ENCODE measurements at regions not wholly inside any gene's neighbourhood (a gene's known extent, or its start where the extent isn't known, plus 50 kb on each side); places are given as distances from the start of the nearest gene placed in this dataset.
"Not testable (repeated sequence)": the region's sequence is repeated elsewhere in the genome, so short reads cannot be mapped to it uniquely, and the experiment has no call there.

DNA sequence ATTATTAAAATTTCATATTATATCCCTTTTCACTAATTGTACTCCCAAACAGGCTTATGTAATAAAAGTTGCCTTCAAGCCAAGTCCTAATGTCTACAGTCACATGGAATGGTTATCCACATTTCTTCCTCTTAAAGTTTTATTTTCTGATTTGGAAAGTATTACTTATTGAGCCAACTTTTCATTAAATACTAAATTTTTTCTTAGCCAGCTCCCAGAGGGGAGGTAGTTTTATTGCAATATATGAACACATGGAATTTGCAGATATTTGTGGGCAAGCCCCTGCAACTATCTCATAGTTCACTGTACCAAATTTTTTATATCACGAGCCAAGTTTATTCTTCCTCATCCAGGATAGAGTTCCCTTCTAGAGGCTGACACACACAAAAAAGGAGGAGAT, 332.8 kb upstream of the PTGER4 start:
- DNase-seq = no peak

DNA sequence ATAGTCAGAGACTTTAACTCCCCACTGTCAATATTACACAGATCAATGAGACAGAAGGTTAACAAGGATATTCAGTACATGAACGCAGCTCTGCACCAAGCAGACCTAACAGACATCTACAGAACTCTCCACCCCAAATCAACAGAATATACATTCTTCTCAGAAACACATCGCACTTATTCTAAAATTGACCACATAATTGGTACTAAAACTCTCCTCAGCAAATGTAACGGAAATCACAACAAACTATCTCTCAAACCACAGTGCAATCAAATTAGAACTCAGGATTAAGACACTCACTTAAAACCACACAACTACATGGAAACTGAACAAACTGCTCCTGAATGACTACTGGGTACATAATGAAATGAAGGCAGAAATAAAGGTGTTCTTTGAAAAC, 341.3 kb upstream of the PTGER4 start:
- DNase-seq = not testable (repeated sequence)

DNA sequence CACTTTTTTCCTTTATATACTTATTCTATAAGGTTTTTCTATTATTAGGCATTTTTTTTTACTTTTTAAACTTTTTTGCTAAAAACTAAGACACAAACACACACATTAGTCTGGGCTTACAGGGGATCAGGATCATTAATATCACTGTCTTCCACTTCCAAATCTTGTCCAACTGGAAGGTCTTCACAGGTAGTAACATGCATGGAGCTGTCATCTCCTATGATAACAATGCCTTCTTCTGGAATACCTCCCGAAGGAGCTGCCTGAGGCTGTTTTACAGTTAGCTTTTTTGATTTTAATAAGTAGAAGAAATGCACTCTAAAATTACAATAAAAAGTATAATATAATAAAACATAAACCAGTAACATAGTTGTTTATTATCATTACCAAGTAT, 345.5 kb upstream of the PTGER4 start:
- DNase-seq = no peak

DNA sequence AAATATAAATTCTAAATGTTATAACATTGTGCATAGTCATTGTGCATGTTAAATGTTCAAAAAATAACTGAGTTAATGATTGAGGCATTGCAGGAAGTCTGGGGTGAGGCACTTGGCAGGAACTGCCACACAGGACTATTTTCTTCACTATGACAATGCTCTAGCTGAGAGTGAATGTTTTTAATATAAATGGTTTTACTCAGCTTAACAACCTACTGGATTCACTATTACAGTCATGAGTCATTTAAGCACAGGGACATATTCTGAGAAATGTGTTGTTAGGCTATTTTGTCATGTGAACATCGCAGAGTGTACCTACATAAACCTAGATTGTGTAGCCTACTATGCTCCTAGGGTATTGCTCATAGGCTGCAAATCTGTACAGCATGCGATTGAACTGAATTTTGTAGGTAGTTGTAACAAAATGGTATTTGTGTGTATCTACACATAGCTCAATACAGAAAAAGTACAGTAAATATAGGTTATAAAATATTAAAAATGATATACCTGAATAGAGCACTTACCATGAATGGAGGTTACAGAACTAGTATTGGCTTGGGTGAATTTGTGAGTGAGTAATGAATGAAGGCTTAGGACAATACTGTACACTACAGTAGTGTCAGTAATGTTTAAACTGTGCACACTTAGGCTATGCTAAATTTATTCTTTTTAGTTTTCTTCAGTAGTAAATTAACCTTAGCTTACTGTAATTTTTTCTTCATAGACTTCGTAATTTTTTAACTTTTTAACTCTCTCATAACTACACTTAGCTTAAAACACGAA, 346.1 kb upstream of the PTGER4 start:
- no peak for DNase-seq

- no peak for DNase-seq
These were observed 346.7 kb upstream of the PTGER4 start for GRCh38 chr5:40332970-40333369.

GRCh38 chr5:40331616-40332015, 348.1 kb upstream of the PTGER4 start:
- DNase-seq = no peak

GRCh38 chr5:40321514-40321913, 358.2 kb upstream of the PTGER4 start:
- DNase-seq = no peak

- DNase-seq = no peak
These were observed 361.3 kb upstream of the PTGER4 start for GRCh38 chr5:40318395-40318794.

DNA sequence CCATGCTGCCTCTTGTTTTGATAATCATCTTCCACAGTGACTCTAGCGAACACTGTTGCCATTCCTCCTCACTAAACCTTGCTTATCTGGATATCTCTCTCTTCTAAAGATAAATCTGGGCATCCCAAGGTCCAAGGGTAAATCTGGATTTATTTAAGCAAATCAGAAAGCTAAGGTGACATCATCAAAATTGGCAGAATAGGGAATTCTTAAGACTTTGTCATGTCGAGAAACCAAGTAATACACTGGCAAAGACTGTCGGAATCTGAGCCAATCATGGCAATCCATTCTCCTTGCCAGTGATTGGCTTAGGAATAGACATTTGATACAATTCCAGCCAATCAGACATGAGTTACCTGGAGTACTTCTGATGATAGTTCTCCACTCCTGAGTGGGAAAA, 362.7 kb upstream of the PTGER4 start:
- DNase-seq = no peak

GRCh38 chr5:40315126-40315525, 364.6 kb upstream of the PTGER4 start:
- no peak for DNase-seq

GRCh38 chr5:40314275-40314674, 365.4 kb upstream of the PTGER4 start:
- no peak for DNase-seq

DNA sequence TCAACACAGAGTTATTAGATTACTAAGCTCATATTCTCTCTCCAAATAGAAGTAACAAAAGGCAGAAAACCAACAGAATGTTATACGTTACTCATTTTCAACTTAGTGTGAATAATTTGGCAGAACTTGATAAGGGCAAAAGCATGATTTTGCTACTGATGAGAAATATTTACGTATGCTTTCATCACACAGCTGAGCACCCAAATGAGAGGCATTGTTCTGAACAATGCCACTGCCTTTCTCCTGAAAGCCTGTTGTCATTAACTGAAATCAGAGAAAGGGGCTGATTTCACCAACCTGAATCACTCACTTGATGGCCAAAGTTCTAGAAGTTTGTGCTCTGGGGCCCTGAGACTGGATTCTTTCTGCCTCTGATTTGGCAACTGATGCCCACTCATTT, 367.5 kb upstream of the PTGER4 start:
- DNase-seq = no peak

DNA sequence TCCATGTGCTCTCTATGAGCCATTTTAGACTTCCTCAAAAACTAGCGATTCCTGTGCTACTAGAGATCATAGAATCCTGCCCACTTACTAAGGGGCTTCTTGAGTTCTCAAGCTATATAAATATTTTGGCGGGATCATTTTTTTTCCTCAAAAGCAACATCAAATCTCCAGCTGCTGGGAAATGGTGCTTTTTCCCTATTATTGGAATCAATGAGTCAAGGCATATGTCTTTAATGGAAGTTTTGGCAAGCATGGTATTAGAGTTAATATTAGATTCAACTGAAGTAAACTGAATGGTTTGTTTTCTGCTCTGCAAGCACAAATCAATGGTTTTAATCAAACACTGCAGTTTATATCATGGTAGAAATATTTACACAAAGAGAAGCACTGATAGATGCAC, 369.9 kb upstream of the PTGER4 start:
- no peak for DNase-seq

GRCh38 chr5:40308867-40309266, 370.8 kb upstream of the PTGER4 start:
- no peak for DNase-seq

GRCh38 chr5:40307920-40308319, 371.8 kb upstream of the PTGER4 start:
- no peak for DNase-seq

DNA sequence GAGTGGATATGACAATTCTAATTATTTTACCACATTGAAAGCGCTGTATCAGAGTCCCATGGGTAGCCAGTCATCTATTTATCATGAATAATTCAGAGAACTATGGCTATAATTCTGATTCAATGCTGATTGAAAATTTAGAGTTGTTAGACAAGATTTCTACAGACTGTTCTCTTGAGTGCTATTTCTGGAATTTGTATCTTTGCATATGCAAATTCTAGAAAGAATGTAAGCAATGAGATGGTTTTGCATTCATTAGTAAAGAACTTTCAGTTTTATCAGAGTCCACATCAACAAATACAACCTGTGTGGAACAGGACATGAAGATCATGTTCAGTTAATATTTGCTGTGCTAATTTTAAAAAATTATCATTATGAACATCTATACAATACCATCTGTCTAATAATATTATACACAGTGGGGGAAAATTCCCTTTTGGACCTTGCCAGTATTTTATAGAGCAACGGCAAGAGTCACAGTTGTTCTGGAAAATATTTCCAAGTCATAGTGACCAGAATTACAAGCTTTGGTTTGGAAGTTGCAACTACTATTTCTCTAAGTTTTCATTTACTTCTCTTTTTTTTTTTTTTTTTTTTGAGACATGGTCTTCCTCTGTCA, 372.7 kb upstream of the PTGER4 start:
- DNase-seq = no peak

DNA sequence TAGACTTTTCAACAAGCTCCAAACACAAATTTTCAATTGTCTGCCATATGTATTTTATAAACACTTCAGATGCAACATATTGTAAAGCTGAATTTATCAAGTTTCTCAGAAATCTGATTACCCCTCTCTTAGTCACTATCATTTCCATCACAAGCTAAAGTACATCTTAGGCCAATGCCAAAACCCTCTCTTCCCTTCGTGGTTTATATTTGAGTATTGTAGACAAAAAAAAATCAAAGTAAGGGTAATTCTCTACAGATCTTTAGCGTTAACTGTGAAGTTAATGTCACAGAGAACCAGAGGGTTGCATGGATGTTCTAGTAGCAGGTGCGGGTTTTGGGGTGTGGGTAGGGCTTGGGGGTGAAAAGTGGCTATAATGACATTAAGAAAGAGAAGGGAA, 387.7 kb upstream of the PTGER4 start:
- DNase-seq = no peak

DNA sequence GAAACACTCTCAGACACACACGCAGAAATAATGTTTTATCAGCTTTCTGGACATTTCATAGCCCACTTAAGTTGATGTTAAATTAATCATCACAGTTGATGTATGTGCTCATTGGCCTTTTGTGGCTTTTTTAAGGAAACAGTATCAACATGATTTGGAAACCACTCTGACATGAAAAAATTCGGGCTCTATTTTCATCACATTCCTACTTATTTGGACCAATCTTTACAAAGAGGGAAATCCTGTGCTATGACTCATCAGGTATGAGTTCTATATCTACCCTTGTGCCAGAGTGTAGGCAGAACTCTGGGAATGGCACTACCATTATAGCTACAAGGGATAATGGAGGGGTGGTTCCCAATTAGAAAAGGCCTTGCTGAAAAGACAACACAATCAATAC, 388.4 kb upstream of the PTGER4 start:
- DNase-seq = no peak

- no peak for DNase-seq
These were observed 390.8 kb upstream of the PTGER4 start for GRCh38 chr5:40288800-40289485.

DNA sequence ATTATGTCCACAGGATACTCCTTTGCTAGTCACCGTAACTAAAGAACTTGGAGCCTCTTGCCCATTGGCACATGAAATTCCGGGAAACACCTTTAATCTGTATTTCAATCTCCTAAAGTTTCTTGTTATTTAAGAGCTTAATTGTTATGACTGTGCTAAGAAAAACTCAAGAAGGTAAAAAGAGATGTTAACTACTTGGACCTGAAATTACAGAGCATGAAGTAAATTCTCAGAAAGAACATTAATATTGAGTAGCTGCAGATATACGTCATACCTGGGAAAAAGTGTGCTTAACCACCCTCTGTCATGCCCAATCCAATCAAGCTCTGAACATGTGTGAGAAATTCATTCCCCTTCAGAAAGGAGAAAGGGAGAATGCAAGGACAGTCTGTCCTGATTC, 394.9 kb upstream of the PTGER4 start:
- DNase-seq = no peak

GRCh38 chr5:40278881-40279280, 400.8 kb upstream of the PTGER4 start:
- no peak for DNase-seq

- DNase-seq = no peak
These were observed 402.4 kb upstream of the PTGER4 start for GRCh38 chr5:40277161-40277906.

DNA sequence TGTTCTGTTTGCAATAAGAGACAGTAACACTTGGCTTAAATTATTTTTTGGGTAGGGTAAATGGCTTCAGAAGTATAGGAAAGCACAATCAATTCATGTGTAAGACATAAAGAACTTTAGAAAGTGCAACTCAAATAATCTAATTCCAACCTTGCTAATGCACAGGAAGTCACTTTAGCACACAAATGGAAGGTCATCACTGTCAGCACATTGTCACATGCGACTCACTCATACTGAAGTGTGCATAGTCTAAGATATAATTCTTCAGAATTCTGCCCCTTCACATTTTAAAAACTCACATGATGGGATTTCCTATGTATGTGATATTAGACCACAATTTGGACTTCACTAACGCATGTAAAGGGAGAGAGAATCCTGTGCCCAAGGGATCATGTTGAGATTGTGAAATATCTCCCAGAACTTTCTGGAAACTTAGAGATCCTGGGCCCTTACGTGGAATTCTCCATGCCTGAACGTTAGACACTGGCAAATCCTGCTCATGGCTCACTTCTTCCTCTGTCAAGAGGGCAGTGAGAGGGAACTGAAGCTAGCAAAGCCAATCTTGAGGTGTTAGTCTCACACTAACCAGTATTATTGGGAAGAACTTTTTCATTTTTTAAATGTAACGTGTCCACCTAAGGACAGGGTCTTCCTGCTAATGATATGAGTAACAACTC, 403.2 kb upstream of the PTGER4 start:
- DNase-seq = no peak

Data from OCI-M1 (cell line).